DOHH2 (cell line): ENCODE measurements at regions not wholly inside any gene's neighbourhood (a gene's known extent, or its start where the extent isn't known, plus 50 kb on each side); places are given as distances from the start of the nearest gene placed in this dataset.

Source experiments
- H3F3A ChIP-seq: fragments of 200-600 bp; sonication (generic), shearing (Covaris generic); 2 replicates; pipeline ENCODE4 v1.6.0; 2016; ENCODE audit warnings: antibody characterized with exemption, mild to moderate bottlenecking; ENCODE audit not compliant: control insufficient read depth, insufficient read depth
- H3K27ac ChIP-seq: fragments of 200-600 bp; sonication (generic); 2 replicates; pipeline ENCODE4 v1.5.1; 2014; ENCODE audit warnings: low read depth, mild to moderate bottlenecking, low read length, moderate library complexity
- H3K27me3 ChIP-seq: fragments of 200-600 bp; sonication (generic); 2 replicates; pipeline ENCODE4 v1.6.1; 2014; ENCODE audit warnings: mild to moderate bottlenecking, low read length, mixed read lengths; ENCODE audit not compliant: control insufficient read depth
- H3K36me3 ChIP-seq: fragments of 200-600 bp; sonication (generic); 2 replicates; pipeline ENCODE4 v1.6.1; 2014; ENCODE audit warnings: mild to moderate bottlenecking, low read length, moderate library complexity, mixed read lengths; ENCODE audit not compliant: control insufficient read depth
- H3K4me1 ChIP-seq: fragments of 200-600 bp; sonication (generic); 2 replicates; pipeline ENCODE4 v1.6.1; 2014; ENCODE audit warnings: mild to moderate bottlenecking, low read length, mixed read lengths; ENCODE audit not compliant: control insufficient read depth
- H3K4me2 ChIP-seq: fragments of 200-600 bp; sonication (generic); 2 replicates; pipeline ENCODE4 v1.6.0; 2014; ENCODE audit warnings: mild to moderate bottlenecking, low read length, moderate library complexity
- H3K4me3 ChIP-seq: fragments of 200-600 bp; sonication (generic); 2 replicates; pipeline ENCODE4 v1.5.1; 2014; ENCODE audit warnings: mild to moderate bottlenecking, low read length, mixed read lengths
- H3K79me2 ChIP-seq: fragments of 200-600 bp; sonication (generic); 2 replicates; pipeline ENCODE4 v1.6.1; 2014; ENCODE audit warnings: mild to moderate bottlenecking, low read length, mixed read lengths; ENCODE audit not compliant: control insufficient read depth
- H3K9me2 ChIP-seq: fragments of 200-600 bp; sonication (generic); replicated peaks from 2 replicates; pipeline ENCODE4 v1.6.1; 2014; ENCODE audit warnings: mild to moderate bottlenecking, low read length, mixed read lengths; ENCODE audit not compliant: control insufficient read depth
- H3K9me3 ChIP-seq: fragments of 200-600 bp; sonication (generic); 2 replicates; pipeline ENCODE4 v1.6.1; 2014; ENCODE audit warnings: antibody characterized with exemption, low read length, mixed read lengths; ENCODE audit not compliant: control insufficient read depth, insufficient read depth
- H4K20me1 ChIP-seq: fragments of 200-600 bp; sonication (generic); 2 replicates; pipeline ENCODE4 v1.6.0; 2014; ENCODE audit warnings: low read depth, mild to moderate bottlenecking, antibody characterized with exemption, low read length, moderate library complexity; ENCODE audit not compliant: control insufficient read depth, insufficient read depth
- CTCF ChIP-seq: fragments of 200-600 bp; sonication (generic); IDR thresholded peaks from one replicate; pipeline ENCODE4 v1.5.1; 2014; ENCODE audit warnings: antibody characterized with exemption, mild to moderate bottlenecking, low read depth, low read length; ENCODE audit not compliant: poor library complexity, severe bottlenecking
- EZH2phosphoT487 ChIP-seq: fragments of 200-600 bp; sonication (generic); IDR thresholded peaks from 2 replicates; pipeline ENCODE4 v1.6.1; 2017; ENCODE audit warnings: borderline replicate concordance, mild to moderate bottlenecking, antibody characterized with exemption, low read length, moderate library complexity, mixed read lengths

- H3K9me2 ChIP-seq = no peaks in the 10 kb centered on the region; the same call in 1 of the 2 replicates
- H3K4me3 ChIP-seq = no peak overlapping the region
- H3K27me3 ChIP-seq = no peaks in the 10 kb centered on the region
- no peaks in the 10 kb centered on the region for H3K9me3 ChIP-seq
- no peaks in the 10 kb centered on the region for H4K20me1 ChIP-seq
- no peaks in the 10 kb centered on the region for H3F3A ChIP-seq
- no peak for TF ChIP-seq EZH2phosphoT487
- no peak for TF ChIP-seq CTCF
- no peaks in the 10 kb centered on the region for H3K36me3 ChIP-seq
- H3K4me1 ChIP-seq = no peaks in the 10 kb centered on the region
- H3K79me2 ChIP-seq = no peaks in the 10 kb centered on the region
- no peak overlapping the region for H3K4me2 ChIP-seq
- H3K27ac ChIP-seq = no peak overlapping the region
These were observed 95.7 kb downstream of the VSTM2A start for GRCh38 chr7:54637712-54638396.

GRCh38 chr7:54632696-54633095 is 90.5 kb downstream of the VSTM2A start:
- Histone ChIP-seq H3K36me3 (no peaks in the 10 kb centered on the region), H3K4me2 (no peak overlapping the region), H3K79me2 (no peaks in the 10 kb centered on the region), H3K9me2 (no peaks in the 10 kb centered on the region), H3F3A (no peaks in the 10 kb centered on the region), H3K4me3 (no peak overlapping the region), H3K9me3 (no peaks in the 10 kb centered on the region), H3K27me3 (no peaks in the 10 kb centered on the region), H3K4me1 (no peaks in the 10 kb centered on the region), H3K27ac (no peak overlapping the region), H4K20me1 (no peaks in the 10 kb centered on the region)
- no peak for TF ChIP-seq CTCF

- no peaks in the 10 kb centered on the region for H3K4me1 ChIP-seq
- H3K27ac ChIP-seq = no peak overlapping the region
- no peak for TF ChIP-seq EZH2phosphoT487
- no peaks in the 10 kb centered on the region for H3F3A ChIP-seq
- no peaks in the 10 kb centered on the region for H3K9me2 ChIP-seq
- H3K9me3 ChIP-seq = no peaks in the 10 kb centered on the region
- H3K36me3 ChIP-seq = no peaks in the 10 kb centered on the region
- no peaks in the 10 kb centered on the region for H3K79me2 ChIP-seq
- no peaks in the 10 kb centered on the region for H4K20me1 ChIP-seq
- no peak overlapping the region for H3K4me2 ChIP-seq
- no peaks in the 10 kb centered on the region for H3K27me3 ChIP-seq
- H3K4me3 ChIP-seq = no peak overlapping the region
These were observed 87.6 kb downstream of the VSTM2A start for GRCh38 chr7:54629771-54630170.

GRCh38 chr7:54622696-54623309 is 80.6 kb downstream of the VSTM2A start:
- no peaks in the 10 kb centered on the region for H4K20me1 ChIP-seq
- H3K79me2 ChIP-seq = no peaks in the 10 kb centered on the region
- no peaks in the 10 kb centered on the region for H3K9me2 ChIP-seq
- no peaks in the 10 kb centered on the region for H3K9me3 ChIP-seq
- no peaks in the 10 kb centered on the region for H3K4me1 ChIP-seq
- H3K27ac ChIP-seq = no peak overlapping the region
- H3K4me3 ChIP-seq = no peak overlapping the region
- no peak for TF ChIP-seq EZH2phosphoT487
- no peak for TF ChIP-seq CTCF
- H3K4me2 ChIP-seq = no peak overlapping the region
- H3F3A ChIP-seq = no peaks in the 10 kb centered on the region
- no peaks in the 10 kb centered on the region for H3K36me3 ChIP-seq
- H3K27me3 ChIP-seq = no peaks in the 10 kb centered on the region
